GM19351 (cell line): ENCODE measurements at regions not wholly inside any gene's neighbourhood (a gene's known extent, or its start where the extent isn't known, plus 50 kb on each side); places are given as distances from the start of the nearest gene placed in this dataset.

ENCODE experiments used
- ATAC-seq: cut with Tn5 transposase; IDR thresholded peaks from one replicate; pipeline ENCODE4 v1.9.1; 2021; ENCODE audit warnings: mild to moderate bottlenecking, moderate library complexity; ENCODE audit not compliant: unreplicated experiment

DNA sequence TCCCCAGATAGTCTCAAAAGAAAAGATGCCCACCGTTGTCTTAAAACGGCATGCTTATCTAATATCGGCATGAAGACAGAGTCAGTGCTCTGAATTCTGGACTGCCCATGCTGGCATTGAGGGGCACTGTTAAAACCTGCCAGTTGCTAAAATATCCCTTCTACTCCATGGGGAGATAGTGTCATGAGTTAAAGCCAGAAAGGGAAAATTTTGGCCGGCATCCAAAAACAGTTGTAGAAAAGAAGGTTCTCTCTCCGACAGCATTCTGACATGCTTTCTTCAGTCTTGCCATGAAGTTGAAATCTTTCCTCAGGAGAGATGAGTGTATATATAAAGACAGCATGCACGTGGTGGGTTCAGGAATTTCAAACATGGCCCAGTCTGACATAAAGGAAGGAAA is 401.3 kb upstream of the PIK3C3 start:
- no peak for ATAC-seq

DNA sequence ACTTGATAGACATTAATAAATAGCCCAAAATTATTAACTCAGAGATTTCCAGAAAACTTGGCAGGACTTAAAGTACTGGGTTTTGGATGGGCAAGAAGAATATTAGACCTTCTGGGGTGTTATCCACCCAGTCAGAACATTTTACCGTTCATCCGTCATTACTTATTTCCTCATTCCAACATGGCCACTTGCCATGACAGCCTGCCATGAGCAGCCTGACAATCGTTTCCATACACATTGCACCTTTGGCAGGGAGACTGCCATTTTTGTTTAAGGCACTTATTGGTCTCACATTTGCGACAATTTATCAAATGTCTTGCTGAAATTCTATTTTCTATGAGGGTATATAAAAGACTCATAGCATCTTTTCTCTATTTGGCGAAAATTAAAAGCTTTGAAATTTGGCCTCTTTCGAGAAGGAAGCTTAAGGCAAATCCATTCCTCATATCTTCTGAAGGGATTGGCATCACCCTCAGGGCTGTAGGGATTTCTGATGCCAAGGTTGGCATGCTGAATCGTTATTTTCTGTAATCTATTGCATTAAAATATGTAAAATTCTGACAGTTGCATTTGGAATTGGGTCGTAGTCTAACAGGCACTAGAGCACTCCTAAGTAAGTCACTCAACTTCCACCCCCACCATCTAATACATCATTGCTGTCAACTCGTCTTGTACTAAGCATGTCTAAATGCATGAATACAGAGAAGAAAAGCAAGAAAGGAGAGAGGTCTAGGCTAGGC is 406.3 kb upstream of the PIK3C3 start:
- ATAC-seq = no peak

DNA sequence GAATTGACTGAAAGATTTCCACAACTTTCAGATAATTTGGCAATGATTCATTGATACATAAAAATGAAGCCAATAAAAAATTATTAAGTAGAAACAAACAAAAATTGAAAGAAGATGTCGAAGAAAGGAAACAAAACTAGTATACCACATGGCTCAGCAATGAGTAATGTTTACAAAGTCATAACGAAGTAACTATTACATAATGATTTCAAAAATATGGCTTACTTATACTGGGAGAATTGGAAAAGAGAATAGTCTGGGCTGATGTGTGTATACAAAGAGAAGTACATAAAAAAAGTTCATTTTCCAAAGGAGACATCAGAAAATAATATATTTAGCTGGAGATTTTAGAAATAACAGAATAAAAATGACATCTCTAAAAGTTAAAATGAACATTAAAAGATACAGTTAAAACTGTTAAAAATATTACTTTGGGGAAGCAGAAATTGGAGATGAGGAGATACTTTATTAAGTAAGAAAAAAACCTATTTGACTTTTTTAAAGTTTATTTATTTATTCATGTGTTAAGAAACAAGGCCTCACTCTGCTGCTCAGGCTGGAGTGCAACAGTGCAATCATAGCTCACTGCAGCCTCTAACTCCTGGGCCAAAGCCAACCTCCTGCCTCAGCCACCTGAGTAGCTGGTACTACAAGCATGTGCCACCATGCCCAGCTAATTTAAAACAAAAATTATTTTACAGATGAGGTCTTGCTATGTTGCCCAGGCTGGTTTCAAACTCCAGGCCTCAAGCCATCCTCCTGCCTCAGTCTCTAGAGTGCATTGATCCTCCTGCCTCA is 409.7 kb upstream of the PIK3C3 start:
- no peak for ATAC-seq

DNA sequence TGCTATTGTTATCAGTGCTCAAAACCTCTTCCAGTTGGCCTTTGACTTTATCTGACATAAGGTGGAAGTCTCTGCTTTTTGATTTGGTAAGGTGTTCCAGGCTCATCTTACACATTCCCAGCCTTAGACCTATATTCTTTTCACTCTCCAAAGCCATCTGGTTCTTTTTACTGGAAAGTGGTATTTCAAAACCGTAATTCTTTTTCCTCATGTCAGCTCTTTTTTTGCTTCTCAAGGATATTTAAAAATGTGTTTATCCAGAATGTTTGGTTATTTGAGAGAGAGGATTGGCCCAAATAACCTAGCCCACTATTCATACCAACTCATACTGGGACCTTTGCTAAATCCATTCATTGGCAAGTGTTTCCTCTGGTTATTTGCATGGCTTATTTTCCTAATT is 411.2 kb upstream of the PIK3C3 start:
- ATAC-seq = no peak

DNA sequence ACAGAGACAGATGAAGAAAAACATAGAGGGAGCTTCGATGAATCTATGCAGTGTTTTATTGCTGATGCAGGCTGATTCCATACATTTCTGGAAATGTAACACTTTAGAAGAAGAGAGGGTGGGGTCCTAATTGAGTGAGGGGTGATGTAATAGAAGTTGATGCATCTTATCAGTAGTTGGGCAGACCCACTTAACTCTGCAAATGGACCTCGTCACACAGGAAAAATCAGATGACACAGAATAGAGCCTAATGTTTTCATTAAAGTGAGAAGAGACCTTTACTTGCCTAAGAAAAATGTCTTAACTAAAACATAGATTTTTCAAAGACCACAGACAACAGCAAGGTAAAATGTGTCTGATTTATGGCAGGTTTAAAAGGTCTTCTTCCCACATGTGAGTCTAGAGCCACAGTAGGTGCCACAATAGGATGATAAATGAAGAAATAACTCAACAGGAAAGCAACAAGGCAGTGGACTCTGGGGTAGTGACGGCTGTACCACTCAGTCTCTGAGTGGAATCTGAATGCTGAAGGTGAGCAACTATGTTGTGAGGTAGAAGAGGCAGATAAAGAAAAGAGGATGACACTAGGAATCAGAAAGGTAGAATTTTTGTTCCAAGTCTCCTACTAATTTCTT is 414.7 kb upstream of the PIK3C3 start:
- no peak for ATAC-seq

DNA sequence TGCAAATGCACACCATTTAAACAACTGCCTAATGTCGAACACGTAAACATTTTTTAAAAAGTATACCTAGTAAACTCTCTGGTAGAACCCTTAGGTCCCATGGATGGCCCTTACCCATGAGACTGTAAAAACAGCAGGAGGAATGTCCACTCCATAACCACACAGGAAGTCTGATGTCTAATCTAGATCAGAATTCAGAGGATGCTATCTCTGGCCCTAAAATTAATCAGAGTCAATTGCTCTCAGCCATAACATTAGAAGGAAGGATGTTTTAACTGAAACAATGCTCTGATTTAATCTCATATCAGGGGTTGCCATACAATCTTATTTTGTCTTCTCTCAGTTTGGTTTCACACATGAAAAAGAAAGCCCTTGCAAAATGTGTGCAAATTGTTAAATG is 416.3 kb upstream of the PIK3C3 start:
- ATAC-seq = no peak

DNA sequence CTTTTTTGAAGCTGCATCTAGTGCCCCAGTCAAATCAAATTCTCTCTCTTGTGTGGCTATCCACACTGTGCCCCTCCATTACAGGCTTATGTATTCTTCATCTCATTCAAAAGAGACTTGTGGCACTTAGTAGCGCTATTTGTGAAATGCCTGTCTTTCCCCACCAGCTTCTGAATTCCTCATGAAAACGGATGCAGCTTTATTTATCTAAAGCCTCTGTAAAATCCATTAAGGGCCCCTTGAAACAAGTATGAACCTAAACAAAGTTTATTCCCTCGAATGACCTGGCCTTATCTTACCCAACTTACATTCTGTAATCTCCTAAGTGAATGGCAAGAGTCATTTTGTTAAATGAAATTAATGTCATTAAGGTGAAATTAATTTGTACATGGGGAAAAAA is 417.4 kb upstream of the PIK3C3 start:
- ATAC-seq = no peak

DNA sequence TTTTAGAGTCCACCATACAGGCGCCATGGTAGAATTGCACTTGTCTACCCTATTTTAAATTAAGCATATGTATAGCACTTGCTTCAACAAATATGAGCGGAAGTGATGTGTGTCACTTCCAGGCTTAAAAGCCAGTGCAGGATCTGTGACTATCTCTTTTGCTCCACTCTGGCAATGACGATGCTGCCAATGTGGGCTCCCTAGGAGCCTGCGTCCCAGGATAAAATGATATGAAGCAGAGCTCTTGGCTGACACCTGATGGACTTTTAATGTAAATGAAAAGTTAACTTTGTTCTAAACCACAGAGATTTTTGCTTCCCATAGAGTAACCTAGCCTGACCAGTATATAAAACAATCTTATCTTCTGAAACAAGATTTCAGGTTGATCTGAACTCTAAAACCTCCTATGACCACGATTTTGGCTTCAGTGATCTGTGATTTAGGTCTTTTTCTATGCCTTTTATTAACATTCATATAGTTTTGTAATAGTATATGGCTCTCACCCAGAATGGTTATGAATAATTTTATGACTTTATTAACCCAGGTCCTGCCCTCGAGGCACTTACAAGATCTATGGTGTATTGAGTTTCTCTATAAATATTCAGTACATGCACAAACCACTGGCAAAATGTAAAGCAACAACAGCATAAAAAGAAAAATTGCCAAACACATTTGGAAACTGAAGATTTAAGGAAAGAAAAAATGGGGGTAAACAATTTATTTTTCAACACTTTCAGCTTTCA is 422.5 kb upstream of the PIK3C3 start:
- no peak for ATAC-seq

DNA sequence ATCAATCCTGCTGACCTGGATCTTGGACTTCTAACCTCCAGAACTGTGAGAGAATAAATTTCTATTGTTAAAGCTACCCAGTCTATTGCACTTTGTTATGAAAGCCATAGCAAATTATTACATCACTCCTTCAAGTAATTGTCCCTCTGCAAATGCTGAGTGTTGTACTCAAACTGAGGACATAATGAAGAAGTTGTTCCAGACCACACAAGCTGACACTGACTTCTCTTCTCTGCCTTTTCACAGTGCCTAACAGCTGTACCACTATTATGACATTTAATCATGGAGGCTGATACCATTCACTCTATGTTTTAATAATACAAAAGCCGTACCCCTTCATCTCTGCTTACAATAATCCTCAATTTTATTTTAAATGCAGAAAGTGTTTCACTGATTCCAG is 424.1 kb upstream of the PIK3C3 start:
- no peak for ATAC-seq

DNA sequence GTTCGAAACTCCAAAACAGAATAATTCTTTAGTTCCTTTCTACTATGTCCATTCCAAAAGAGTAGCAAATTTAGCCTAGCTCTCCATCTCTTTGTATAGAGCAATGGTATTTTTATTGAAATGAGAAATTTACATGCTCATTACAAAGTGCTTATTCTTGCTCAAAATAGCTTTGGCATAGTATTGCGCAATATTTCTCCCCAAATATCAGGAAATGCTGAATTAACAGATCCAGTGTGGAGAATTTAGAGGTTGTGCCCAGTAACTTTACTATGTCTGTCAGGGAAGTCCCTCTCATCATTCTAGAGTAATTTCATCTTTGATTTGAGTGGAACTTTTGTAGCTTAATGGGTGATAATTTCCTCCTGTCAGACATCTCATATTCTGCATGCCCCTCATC is 425.9 kb upstream of the PIK3C3 start:
- ATAC-seq = no peak

DNA sequence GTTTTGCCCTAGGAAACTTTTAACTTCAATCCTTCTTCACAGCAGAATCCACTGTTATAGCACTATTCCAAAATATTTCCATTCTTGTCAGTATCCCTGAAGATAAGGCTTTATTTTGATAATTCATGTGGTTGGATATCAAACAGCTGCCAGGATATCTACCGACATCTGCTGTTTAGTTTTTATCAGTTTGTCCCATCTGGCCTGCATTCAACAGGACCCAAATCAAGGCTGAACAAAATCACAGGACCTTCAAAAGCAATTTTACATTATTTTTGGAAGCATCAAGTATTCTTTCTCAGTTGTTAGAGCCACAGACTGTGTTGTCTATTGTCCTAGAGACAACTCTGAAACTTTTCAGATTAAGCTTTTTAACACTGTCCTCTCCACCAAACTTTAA is 429.0 kb upstream of the PIK3C3 start:
- no peak for ATAC-seq

DNA sequence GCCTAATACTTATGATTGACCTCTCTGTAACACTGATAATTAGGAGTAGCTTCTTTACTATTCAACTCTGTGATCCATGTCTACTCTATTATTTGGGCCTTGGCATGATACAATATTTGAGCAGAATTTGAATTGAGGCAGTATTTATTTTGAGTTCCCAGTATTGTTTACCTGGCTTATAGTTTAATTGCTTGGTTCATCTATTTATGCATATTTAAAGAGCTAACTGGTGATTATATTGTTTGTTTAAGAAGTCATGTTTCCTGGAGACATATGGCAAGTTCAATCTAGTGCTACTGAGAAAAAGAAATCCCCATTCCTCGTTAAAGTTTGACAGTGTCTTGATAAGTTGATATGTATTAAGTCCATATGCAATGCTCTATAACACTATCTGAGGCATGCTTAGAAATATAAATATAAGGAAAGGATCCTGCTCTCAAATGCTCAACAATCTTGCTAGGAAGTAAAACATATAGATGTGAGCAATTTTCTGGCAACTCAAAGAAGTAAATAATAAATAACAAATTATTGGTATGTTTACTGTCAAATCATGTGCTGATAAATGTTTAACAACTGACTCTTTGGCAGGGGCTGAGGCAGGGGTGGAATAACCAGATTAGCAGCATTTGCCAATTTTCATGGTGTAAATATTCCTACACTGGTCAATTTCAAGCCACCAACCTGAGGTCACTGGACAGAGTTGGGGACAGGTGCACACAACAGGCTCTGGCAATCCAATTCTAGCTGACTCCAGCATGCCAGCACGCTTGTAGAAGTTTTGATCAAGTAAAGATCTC is 430.2 kb upstream of the PIK3C3 start:
- ATAC-seq = no peak

DNA sequence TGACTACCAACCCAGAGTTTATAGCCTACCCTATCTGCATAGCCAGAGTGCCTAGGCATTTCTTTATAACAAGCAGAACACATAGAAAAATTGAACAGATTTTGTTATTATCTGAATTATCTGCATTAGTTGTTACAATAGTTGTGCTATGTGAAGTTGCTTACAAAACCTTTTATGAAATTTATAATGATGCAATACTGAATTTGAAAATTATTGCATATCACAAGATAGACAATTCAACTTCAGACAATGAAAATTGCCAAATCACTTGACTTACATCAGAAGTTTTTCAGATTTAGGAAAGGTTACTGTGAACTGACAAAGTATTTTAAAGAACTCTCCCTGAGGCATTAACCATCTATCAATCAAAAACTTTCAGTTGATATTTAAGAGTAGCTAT is 437.9 kb upstream of the PIK3C3 start:
- ATAC-seq = no peak

DNA sequence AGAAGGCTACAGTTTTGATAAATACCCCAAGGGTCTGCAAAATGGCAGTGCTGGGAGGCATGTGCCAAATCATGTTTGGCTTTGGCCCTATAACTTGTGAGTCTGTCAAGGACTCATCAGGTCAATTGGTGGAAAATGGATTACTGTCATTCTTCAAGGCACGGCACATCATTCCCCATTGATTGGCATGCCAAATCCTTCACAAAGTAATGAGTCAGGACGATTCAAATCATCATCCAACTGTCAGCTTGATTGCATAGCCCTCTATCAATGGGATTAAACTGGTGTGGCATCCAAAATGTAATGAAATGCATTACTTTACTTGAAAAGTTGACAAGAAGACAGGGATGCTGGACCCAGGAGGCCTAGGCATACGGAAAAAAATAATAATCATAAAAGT is 441.6 kb upstream of the PIK3C3 start:
- no peak for ATAC-seq

DNA sequence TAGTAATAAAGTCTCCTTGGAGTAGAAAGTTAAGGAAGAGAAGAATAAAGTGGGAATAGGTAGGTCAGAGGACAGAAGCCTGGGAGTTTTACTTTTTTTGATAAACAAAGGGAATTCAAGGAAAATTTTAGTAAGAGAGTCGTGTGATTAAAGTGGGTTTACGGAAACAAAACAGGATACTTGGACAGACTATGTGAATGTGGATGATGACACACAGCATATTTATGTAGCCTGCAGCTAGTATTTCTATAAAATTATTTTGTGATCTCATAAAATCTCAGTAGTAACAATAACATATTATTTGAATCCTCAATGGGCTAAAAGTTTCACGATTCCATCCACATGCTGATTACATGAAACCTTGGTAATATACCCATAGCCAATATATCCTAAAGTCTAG is 450.7 kb upstream of the PIK3C3 start:
- no peak for ATAC-seq

DNA sequence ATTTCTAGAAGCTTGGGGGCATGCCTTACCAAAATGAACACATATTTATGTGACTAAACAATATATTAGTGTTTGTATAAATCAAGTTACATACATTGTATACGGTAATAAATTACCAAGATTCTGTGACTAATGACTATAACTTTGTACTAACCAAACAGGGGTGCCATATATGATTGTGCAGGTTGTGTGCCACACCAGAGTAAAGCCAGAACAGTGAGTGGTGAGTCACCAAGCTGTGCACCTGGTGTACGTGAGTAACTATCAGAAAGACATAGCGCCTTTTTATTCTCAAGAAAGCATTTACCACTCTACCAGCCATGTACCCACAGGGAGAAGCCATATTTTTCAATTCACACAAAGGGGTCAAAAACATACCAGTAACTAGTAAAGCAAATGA is 453.2 kb upstream of the PIK3C3 start:
- no peak for ATAC-seq

DNA sequence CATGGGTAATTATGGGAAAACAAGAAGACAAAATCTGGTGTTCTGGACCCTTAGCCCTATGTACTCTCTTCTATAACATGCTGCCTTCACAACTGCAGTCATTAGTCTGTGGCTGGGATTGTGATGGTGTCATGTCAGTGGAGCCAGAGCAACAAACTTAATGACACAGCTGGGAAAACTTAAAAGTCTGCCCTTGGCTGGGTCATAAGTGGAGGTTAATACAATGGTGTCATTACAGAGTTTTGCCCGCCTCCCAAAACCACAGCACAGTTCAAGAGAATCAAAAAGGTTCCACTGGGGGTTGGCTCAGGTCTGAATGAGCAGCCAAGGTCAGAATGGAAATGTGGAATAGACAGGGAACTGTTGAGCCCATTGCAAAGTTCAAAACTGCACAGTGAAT is 455.7 kb upstream of the PIK3C3 start:
- ATAC-seq = no peak

DNA sequence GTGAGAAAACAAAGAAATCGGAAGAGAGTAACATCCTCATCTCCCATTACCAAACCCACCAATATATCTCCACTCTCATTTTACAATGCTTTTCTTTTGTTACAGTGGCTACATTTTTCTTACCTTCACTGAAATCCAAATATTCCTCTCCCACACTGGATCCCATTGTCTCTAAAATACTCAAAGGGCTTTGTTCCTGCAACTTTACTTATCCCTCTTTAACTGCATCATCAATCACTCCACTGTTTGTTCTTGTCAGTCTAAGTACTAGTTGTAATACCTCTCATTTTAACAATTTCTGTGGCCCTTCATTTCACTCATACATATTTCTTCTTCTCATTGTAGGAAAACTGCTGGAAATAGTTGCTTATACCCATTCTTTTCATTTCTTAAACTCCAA is 464.2 kb upstream of the PIK3C3 start:
- ATAC-seq = no peak

DNA sequence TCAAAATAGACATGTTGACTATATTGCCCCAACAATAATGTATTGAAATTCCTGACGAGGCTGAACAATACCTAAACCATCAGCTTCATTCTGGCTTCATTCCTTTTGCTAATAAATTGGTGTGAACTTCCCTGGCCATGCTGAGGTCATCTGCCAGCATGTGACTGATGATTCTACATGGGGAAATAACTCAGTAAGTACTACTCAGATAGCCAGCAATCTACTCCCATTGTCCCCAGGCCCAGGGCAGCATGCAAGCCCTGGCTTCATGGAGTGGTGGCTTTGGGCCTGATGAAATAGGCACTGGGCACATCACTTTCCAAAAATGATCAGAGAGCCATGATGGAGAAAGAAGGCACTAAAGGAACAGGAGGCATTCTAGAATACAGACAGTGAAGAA is 468.5 kb upstream of the PIK3C3 start:
- ATAC-seq = no peak

DNA sequence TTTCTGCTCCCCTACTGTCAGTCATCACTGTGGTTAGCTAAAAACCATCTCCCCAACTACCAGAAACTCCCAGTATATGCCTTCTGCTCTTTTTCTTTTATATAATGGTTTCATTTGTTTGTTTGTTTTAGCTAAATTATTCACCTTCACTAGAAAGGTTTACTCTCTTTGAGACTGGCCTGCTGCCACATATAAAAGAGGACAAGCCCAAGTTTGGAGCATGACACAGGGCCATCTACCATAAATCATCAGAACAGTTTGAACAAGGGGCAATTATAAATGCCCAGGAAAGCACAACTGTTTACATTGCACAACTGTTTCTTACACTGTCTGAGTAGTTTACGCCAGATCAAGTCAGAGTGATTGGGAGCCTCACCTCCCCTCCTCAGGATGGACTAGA is 471.0 kb upstream of the PIK3C3 start:
- ATAC-seq = no peak

DNA sequence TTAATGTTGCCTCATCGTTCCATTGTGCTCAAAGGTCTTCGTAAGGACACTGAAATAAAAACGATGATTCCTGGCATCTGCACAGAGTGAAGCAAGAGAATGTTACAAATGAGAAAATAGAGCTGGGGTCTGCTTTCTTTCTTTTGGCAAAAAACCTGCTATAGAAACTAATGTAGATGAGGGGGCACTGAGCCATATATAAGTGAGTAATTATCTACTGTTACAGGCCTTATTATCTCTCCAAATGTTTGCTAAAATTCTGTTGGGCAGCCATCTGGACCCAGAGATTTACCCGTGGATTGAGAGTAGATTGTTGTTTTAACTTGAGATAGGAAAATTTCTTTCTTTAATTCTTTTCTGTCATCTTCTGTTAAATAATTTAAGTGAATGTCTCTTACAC is 472.5 kb upstream of the PIK3C3 start:
- no peak for ATAC-seq
